ENCODE measurements at regions not wholly inside any gene's neighbourhood (a gene's known extent, or its start where the extent isn't known, plus 50 kb on each side); places are given as distances from the start of the nearest gene placed in this dataset.
A peak's percentile ranks its signal among the peaks of the same experiment; 100 is the strongest.

- Histone ChIP-seq H3K9me3 (replicated peaks; ENCODE audit: control insufficient read depth, insufficient read depth, low read depth, low read length) (0 out of 2 replicates have a peak, but pooled peaks cover 3% of the 10 kb centered on the region), H3K9ac (ENCODE audit: insufficient read depth in 1 of 2, low read depth in 2 of 2, low read length in 2 of 2) (no peak overlapping the region), H3K79me2 (ENCODE audit: control insufficient read depth, insufficient read depth, low read length) (no peaks in the 10 kb centered on the region), H4K20me1 (replicated peaks; ENCODE audit: control insufficient read depth, insufficient read depth, low read length) (no peaks in the 10 kb centered on the region), H3K4me1 (replicated peaks in 1 of 2; ENCODE audit: control insufficient read depth in 2 of 2, insufficient read depth in 2 of 2, low read length in 2 of 2) (peaks cover 0 to 24% of the 10 kb centered on the region in 2 experiments; a peak in 2 of 5 replicates), H3K27ac (ENCODE audit: extremely low read depth, low read depth, low read length) (no peak overlapping the region), H3K27me3 (ENCODE audit: control insufficient read depth in 2 of 2, insufficient read depth in 2 of 2, low read length in 2 of 2) (peaks cover 9 to 42% of the 10 kb centered on the region in 2 experiments; a peak in 3 of 5 replicates), H3K9me1 (ENCODE audit: control insufficient read depth, insufficient read depth, low read length) (no peaks in the 10 kb centered on the region), H2AFZ (ENCODE audit: low read depth, low read length) (peak overlapping the region; percentile 48; the same call in 1 of the 2 replicates), H3K4me2 (ENCODE audit: insufficient read depth, low read length) (peak overlapping the region; percentile 12; the same call in 1 of the 2 replicates), H3K36me3 (ENCODE audit: control insufficient read depth, insufficient read depth, low read length) (no peaks in the 10 kb centered on the region), H3K4me3 (no peak overlapping the region)
- FAIRE-seq (peak; percentile 88), ATAC-seq (peak; percentile 96), DNase-seq (ENCODE audit: extremely low read depth in 1 of 4, low spot score in 3 of 4) (peak; percentile 61 to 86 (median 75))
- intact Hi-C loops (cut with micrococcal nuclease) (loop anchor here (5.0 kb wide), 1 partner anchor 154 kb away; no protein-coding TSS in a partner anchor), in situ Hi-C loops (cut with MboI) (no loop called here)
- ChIA-PET CTCF (ENCODE audit: low intra/inter-chr PET ratio) (no interaction called here), POLR2A (interaction anchor here (1.0 kb wide), 1 partner anchor 219 kb away, joined by 5 read pairs; no protein-coding TSS in a partner anchor)
- WGBS (ENCODE audit: insufficient coverage, low coverage, missing lambda C conversion rate), result 38% methylated on average over 8 of the region's 22 CpGs
- BruUV-seq (replicated peaks), result no TSS peak
- TF ChIP-seq ASH1L (IDR thresholded peaks at IDR 0.05; ENCODE audit: borderline replicate concordance, low read depth, partially characterized antibody) (peak; percentile 91), HEY1 (CRISPR knock-in tag; IDR thresholded peaks at IDR 0.05; ENCODE audit: borderline replicate concordance) (no peak), PKNOX1 (IDR thresholded peaks at IDR 0.05) (peak; percentile 77), RAD51 (IDR thresholded peaks at IDR 0.05; ENCODE audit: borderline replicate concordance, low read depth) (peak; percentile 99), CHD2 (IDR thresholded peaks at IDR 0.05; ENCODE audit: low read depth, low read length) (peak; percentile 63), BDP1 (IDR thresholded peaks at IDR 0.05; ENCODE audit: insufficient read depth, insufficient read length) (no peak), MED1 (CRISPR knock-in tag; IDR thresholded peaks at IDR 0.05; ENCODE audit: borderline replicate concordance) (no peak), L3MBTL2 (IDR thresholded peaks at IDR 0.05) (peak; percentile 72), USF1 (CRISPR knock-in tag; IDR thresholded peaks at IDR 0.05) (peak; percentile 99), PHF8 (IDR thresholded peaks at IDR 0.05; ENCODE audit: borderline replicate concordance, low read length) (peak; percentile 20; the same call in 1 of the 2 replicates), RBM25 (IDR thresholded peaks at IDR 0.05; ENCODE audit: low read depth, low read length, severe bottlenecking) (peak; percentile 66), RERE (CRISPR knock-in tag; IDR thresholded peaks at IDR 0.05; ENCODE audit: borderline replicate concordance) (no peak)
Measured at GRCh38 chr4:1511441-1512041, 105.3 kb upstream of the NKX1-1 start.

Data from K562 (cell line).